Hepatocyte (in vitro differentiated cells): ENCODE measurements at regions not wholly inside any gene's neighbourhood (a gene's known extent, or its start where the extent isn't known, plus 50 kb on each side); places are given as distances from the start of the nearest gene placed in this dataset.
A peak's percentile ranks its signal among the peaks of the same experiment; 100 is the strongest.

Source experiments
- DNase-seq: peaks from one replicate; pipeline ENCODE4 v3.0.0-alpha.2; 2016; ENCODE audit warnings: low spot score
- H2AFZ ChIP-seq: fragments of 200-600 bp; sonication (generic); 2 replicates; pipeline ENCODE4 v1.6.0; 2016; ENCODE audit warnings: antibody characterized with exemption, mild to moderate bottlenecking
- H3K27ac ChIP-seq: fragments of 200-600 bp; sonication (generic); 2 replicates; pipeline ENCODE4 v1.5.1; 2016; ENCODE audit warnings: mild to moderate bottlenecking
- H3K27me3 ChIP-seq: fragments of 200-600 bp; sonication (generic); 2 replicates; pipeline ENCODE4 v1.6.1; 2016
- H3K36me3 ChIP-seq: fragments of 200-600 bp; sonication (generic); replicated peaks from 2 replicates; pipeline ENCODE4 v1.5.1; 2016; ENCODE audit warnings: low read depth; ENCODE audit not compliant: insufficient read depth
- H3K4me1 ChIP-seq: fragments of 200-600 bp; sonication (generic); 2 replicates; pipeline ENCODE4 v1.5.1; 2016; ENCODE audit warnings: mild to moderate bottlenecking, moderate library complexity; ENCODE audit not compliant: insufficient read depth
- H3K4me2 ChIP-seq: fragments of 200-600 bp; sonication (generic); 2 replicates; pipeline ENCODE4 v1.6.0; 2016
- H3K4me3 ChIP-seq: fragments of 200-600 bp; sonication (generic); 2 replicates; pipeline ENCODE4 v1.5.1; 2016; ENCODE audit warnings: mild to moderate bottlenecking
- H3K79me2 ChIP-seq: fragments of 200-600 bp; sonication (generic); 2 replicates; pipeline ENCODE4 v1.6.0; 2017; ENCODE audit warnings: mild to moderate bottlenecking
- H3K9me2 ChIP-seq: fragments of 200-600 bp; sonication (generic); replicated peaks from 2 replicates; pipeline ENCODE4 v1.6.0; 2017; ENCODE audit warnings: mild to moderate bottlenecking; ENCODE audit not compliant: insufficient read depth
- H3K9me3 ChIP-seq: fragments of 200-600 bp; sonication (generic); 2 replicates; pipeline ENCODE4 v1.5.1; 2016; ENCODE audit warnings: low read depth, mild to moderate bottlenecking
- H4K20me1 ChIP-seq: fragments of 200-600 bp; sonication (generic); 2 replicates; pipeline ENCODE4 v1.6.0; 2016; ENCODE audit warnings: mild to moderate bottlenecking; ENCODE audit not compliant: insufficient read depth, poor library complexity, severe bottlenecking
- EZH2 ChIP-seq: fragments of 200-600 bp; sonication (generic); IDR thresholded peaks from 2 replicates; pipeline ENCODE4 v1.6.1; 2016; ENCODE audit warnings: antibody characterized with exemption, mild to moderate bottlenecking, borderline replicate concordance
- EZH2phosphoT487 ChIP-seq: fragments of 200-600 bp; sonication (generic); IDR thresholded peaks from one replicate; pipeline ENCODE4 v1.6.1; 2018; ENCODE audit warnings: antibody characterized with exemption, mild to moderate bottlenecking, low read depth, moderate library complexity; ENCODE audit not compliant: unreplicated experiment, severe bottlenecking
- WGBS: methylation state at CpG from one replicate; pipeline ENCODE4 v1.1.6; 2016; ENCODE audit warnings: low lambda C conversion rate; ENCODE audit errors: missing lambda C conversion rate; 5-methylcytosine and 5-hydroxymethylcytosine counted together
- TF ChIP-seq, protein P1 (sequence below): fragments of 200-600 bp; sonication (generic); IDR thresholded peaks from 2 replicates; pipeline ENCODE4 v1.5.1; 2016; ENCODE audit warnings: antibody characterized with exemption, mild to moderate bottlenecking; ENCODE audit not compliant: poor library complexity

DNA sequence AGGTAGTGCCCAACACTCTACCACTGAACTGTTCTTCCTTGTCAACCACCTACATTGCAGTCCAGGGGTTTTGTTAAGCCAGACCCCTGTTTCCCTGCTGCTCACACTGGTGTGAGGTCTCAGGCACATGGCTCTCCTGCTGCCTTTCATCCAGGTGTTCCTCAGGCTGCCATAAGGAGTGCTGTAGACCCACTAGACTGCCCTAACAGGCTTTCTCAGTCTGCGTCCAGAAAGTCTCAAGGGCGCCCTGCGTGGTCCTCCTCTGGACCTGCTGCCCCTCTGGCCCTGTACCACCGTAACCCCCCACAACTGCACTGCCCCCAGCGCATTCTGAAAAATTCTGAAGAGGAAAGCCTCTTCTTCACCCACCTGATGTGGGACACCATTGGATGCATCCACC is 225.7 kb upstream of the ANKRD30A start:
- 72% methylated on average over 5 of the region's 5 CpGs for WGBS

DNA sequence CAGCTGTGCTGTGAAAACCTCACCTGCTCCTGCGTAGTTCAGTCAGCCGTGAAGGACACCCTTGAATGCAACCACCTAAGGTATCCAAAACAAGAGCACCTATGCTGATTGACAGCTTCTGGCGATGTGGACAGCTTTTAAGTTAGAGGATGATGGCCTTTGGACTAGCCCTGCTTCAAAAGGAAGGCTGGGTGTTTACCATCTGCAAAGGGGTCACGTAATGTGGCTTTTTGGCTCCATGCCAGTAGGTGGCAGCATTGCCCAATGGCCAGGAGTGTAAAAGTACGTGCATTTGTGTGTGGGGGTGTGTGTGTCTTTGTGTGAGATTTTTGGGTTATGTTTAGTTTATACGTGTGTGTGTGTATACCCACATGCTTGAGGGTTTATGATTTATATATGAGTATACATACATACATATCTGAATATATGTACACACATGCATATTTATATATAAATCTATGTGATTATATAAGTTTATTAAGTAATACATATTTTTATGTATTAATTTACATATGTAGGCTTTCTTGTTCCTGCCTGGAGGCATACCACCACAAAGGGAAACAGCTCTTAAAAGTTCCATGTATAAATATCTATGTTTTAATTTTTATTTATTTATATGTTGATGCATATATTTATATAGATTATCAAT is 236.3 kb upstream of the ANKRD30A start:
- WGBS: 39% methylated on average over 6 of the region's 6 CpGs
- Histone ChIP-seq H4K20me1 (no peaks in the 10 kb centered on the region), H3K27me3 (no peaks in the 10 kb centered on the region)

More for the DNA sequence above, 225.7 kb upstream of the ANKRD30A start:
- no peak overlapping the region for H2AFZ ChIP-seq
- H3K27me3 ChIP-seq: no peaks in the 10 kb centered on the region
- TF ChIP-seq, protein P1, sequence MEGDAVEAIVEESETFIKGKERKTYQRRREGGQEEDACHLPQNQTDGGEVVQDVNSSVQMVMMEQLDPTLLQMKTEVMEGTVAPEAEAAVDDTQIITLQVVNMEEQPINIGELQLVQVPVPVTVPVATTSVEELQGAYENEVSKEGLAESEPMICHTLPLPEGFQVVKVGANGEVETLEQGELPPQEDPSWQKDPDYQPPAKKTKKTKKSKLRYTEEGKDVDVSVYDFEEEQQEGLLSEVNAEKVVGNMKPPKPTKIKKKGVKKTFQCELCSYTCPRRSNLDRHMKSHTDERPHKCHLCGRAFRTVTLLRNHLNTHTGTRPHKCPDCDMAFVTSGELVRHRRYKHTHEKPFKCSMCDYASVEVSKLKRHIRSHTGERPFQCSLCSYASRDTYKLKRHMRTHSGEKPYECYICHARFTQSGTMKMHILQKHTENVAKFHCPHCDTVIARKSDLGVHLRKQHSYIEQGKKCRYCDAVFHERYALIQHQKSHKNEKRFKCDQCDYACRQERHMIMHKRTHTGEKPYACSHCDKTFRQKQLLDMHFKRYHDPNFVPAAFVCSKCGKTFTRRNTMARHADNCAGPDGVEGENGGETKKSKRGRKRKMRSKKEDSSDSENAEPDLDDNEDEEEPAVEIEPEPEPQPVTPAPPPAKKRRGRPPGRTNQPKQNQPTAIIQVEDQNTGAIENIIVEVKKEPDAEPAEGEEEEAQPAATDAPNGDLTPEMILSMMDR: no peak
- TF ChIP-seq EZH2phosphoT487: no peak
- TF ChIP-seq EZH2: no peak
- H3K36me3 ChIP-seq: no peaks in the 10 kb centered on the region
- no peak for DNase-seq
- no peaks in the 10 kb centered on the region for H3K9me2 ChIP-seq
- H3K27ac ChIP-seq: no peak overlapping the region
- H3K4me2 ChIP-seq: no peak overlapping the region
- H4K20me1 ChIP-seq: no peaks in the 10 kb centered on the region
- no peaks in the 10 kb centered on the region for H3K9me3 ChIP-seq
- no peaks in the 10 kb centered on the region for H3K4me1 ChIP-seq
- H3K79me2 ChIP-seq: no peaks in the 10 kb centered on the region
- no peak overlapping the region for H3K4me3 ChIP-seq

DNA sequence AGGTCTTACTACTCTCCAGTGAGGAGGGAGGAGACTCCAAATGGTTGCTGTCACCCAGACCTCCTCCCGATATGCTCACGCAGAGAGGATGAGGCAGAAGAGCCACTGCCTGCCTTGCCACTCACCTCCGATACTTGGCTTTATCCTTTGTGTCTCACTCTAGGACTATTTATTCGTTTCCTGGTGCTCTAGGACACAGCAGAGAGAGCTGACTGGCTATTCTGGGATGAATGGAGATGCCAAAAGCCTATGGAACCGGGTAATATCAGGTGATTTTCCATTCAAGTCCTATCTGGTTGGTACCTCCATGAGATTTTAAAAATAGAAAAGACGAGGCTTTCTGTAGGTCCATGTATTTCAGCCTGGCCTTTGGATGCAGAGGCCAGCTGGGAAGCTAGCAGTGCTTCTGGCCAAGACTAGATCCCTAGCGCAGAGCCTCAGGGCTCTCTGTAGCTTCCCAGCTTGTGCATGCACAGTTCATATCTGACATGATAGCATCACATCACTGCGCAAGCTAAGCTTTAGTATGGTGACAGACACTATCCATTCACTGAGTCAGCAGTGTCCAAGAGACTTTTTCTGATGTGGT is 239.0 kb upstream of the ANKRD30A start:
- 71% methylated on average over 8 of the region's 8 CpGs for WGBS

More for the DNA sequence above, 236.3 kb upstream of the ANKRD30A start:
- peak; percentile 59 for DNase-seq
- Histone ChIP-seq H3K9me2 (no peaks in the 10 kb centered on the region), H3K36me3 (no peaks in the 10 kb centered on the region), H3K9me3 (no peaks in the 10 kb centered on the region), H3K79me2 (no peaks in the 10 kb centered on the region), H3K4me2 (no peak overlapping the region), H2AFZ (no peak overlapping the region), H3K4me1 (no peaks in the 10 kb centered on the region), H3K27ac (no peak overlapping the region), H3K4me3 (no peak overlapping the region)
- TF ChIP-seq, protein P1: peak; percentile 37
- TF ChIP-seq EZH2phosphoT487 (no peak), EZH2 (no peak)

More for the DNA sequence above, 239.0 kb upstream of the ANKRD30A start:
- no peak overlapping the region for H3K27ac ChIP-seq
- H3K4me1 ChIP-seq: no peaks in the 10 kb centered on the region
- no peaks in the 10 kb centered on the region for H3K9me3 ChIP-seq
- no peak overlapping the region for H2AFZ ChIP-seq
- no peaks in the 10 kb centered on the region for H3K27me3 ChIP-seq
- no peak overlapping the region for H3K4me2 ChIP-seq
- no peaks in the 10 kb centered on the region for H4K20me1 ChIP-seq
- H3K9me2 ChIP-seq: no peaks in the 10 kb centered on the region
- no peak for DNase-seq
- H3K4me3 ChIP-seq: no peak overlapping the region
- no peaks in the 10 kb centered on the region for H3K79me2 ChIP-seq
- no peaks in the 10 kb centered on the region for H3K36me3 ChIP-seq
- TF ChIP-seq EZH2phosphoT487 (no peak), EZH2 (no peak)
- TF ChIP-seq, protein P1: no peak
